H1 (cell line): ENCODE measurements at regions not wholly inside any gene's neighbourhood (a gene's known extent, or its start where the extent isn't known, plus 50 kb on each side); places are given as distances from the start of the nearest gene placed in this dataset.

Experiments used
- CTCF ChIA-PET: fragments of 300-600 bp; sonication (Branson Sonifier 250); formaldehyde crosslinking; loops from one replicate; lab custom pipeline; 2021; ENCODE audit not compliant: partially characterized antibody; lab: Charles Lee
- POLR2A ChIA-PET: fragments of 300-600 bp; sonication (Branson Sonifier 250); formaldehyde crosslinking; loops from one replicate; lab custom pipeline; 2021; ENCODE audit warnings: inconsistent platforms; ENCODE audit not compliant: partially characterized antibody; lab: Charles Lee
- DNase-seq, 2 experiments: peaks; one replicate each; pipeline versions ENCODE4 v3.0.0 to v3.0.0-alpha.2; 2010 to 2022; ENCODE audit warnings: low spot score in 2 of 2, low read depth in 1 of 2, mixed read lengths in 1 of 2
- FAIRE-seq: peaks from 2 replicates; lab custom pipeline; 2011; peaks lifted over from hg19 to GRCh38; lab: Jason Lieb, UNC
- H2AFZ ChIP-seq: 2 replicates; pipeline ENCODE4 v1.8.1; 2012; ENCODE audit warnings: low read length, inconsistent platforms
- H2AK5ac ChIP-seq: 2 replicates; pipeline ENCODE4 v1.6.1; 2013; ENCODE audit warnings: low read depth, low read length
- H2BK120ac ChIP-seq: replicated peaks from 2 replicates; pipeline ENCODE3; 2013; ENCODE audit warnings: low read depth, low read length, inconsistent platforms
- H2BK12ac ChIP-seq: 2 replicates; pipeline ENCODE4 v1.6.1; 2013; ENCODE audit warnings: low read depth, low read length
- H2BK15ac ChIP-seq: 2 replicates; pipeline ENCODE4 v1.6.1; 2013; ENCODE audit warnings: low read length
- H2BK20ac ChIP-seq: 2 replicates; pipeline ENCODE4 v1.6.1; 2013; ENCODE audit warnings: low read length
- H2BK5ac ChIP-seq: 2 replicates; pipeline ENCODE4 v1.6.1; 2013; ENCODE audit warnings: low read depth, low read length
- H3K14ac ChIP-seq: 2 replicates; pipeline ENCODE4 v1.6.1; 2013; ENCODE audit warnings: inconsistent platforms; ENCODE audit not compliant: insufficient read length
- H3K18ac ChIP-seq: 2 replicates; pipeline ENCODE4 v1.6.1; 2013; ENCODE audit warnings: low read length; ENCODE audit errors: extremely low read depth
- H3K23ac ChIP-seq: 2 replicates; pipeline ENCODE4 v1.6.1; 2013; ENCODE audit warnings: inconsistent platforms; ENCODE audit not compliant: insufficient read length
- H3K23me2 ChIP-seq: 2 replicates; pipeline ENCODE4 v1.6.1; 2013; ENCODE audit warnings: low read depth, low read length
- H3K27ac ChIP-seq: 2 replicates; pipeline ENCODE4 v1.6.1; 2011; ENCODE audit warnings: low read depth, low read length, inconsistent platforms
- H3K27me3 ChIP-seq, 4 experiments: replicated peaks in 1 of 4; 1 replicate in 1 of 4; 2 replicates in 3 of 4; pipeline versions ENCODE4 v1.6.1 to v1.8.1; 2011 to 2013; ENCODE audit warnings: low read length in 3 of 4, mild to moderate bottlenecking in 3 of 4, inconsistent platforms in 2 of 4, mixed read lengths in 2 of 4, moderate library complexity in 1 of 4; ENCODE audit not compliant: control insufficient read depth in 3 of 4, insufficient read depth in 3 of 4; ENCODE audit errors: extremely low read depth in 1 of 4
- H3K36me3 ChIP-seq, 4 experiments: 2 replicates each; pipeline versions ENCODE4 v1.6.1 to v1.8.1; 2011 to 2013; ENCODE audit warnings: mild to moderate bottlenecking in 4 of 4, low read length in 3 of 4, moderate library complexity in 2 of 4, control low read depth in 1 of 4, inconsistent platforms in 1 of 4; ENCODE audit not compliant: insufficient read depth in 4 of 4, control insufficient read depth in 2 of 4
- H3K4ac ChIP-seq: replicated peaks from 2 replicates; pipeline ENCODE3; 2013; ENCODE audit warnings: low read length, low read depth, mixed read lengths, inconsistent platforms; ENCODE audit not compliant: insufficient read length
- H3K4me1 ChIP-seq, 4 experiments: replicated peaks in 1 of 4; 1 replicate in 1 of 4; 2 replicates in 3 of 4; pipeline versions ENCODE4 v1.6.1 to v1.8.1; 2011 to 2013; ENCODE audit warnings: low read length in 3 of 4, inconsistent platforms in 2 of 4, mixed read lengths in 1 of 4; ENCODE audit not compliant: insufficient read depth in 4 of 4, control insufficient read depth in 3 of 4
- H3K4me2 ChIP-seq, 2 experiments: 2 replicates each; pipeline versions ENCODE4 v1.6.1 to v1.8.1; 2011 to 2013; ENCODE audit warnings: low read depth in 2 of 2, low read length in 2 of 2, control low read depth in 1 of 2, inconsistent platforms in 1 of 2, mild to moderate bottlenecking in 1 of 2; ENCODE audit not compliant: insufficient read depth in 1 of 2
- H3K4me3 ChIP-seq, 4 experiments: fragments of 200-600, 300-600 bp in 1 of 4; sonication (generic), shearing (Covaris generic), sonication (Bioruptor Twin) in 1 of 4; 2 replicates each; pipeline versions ENCODE4 v1.5.1 to v1.8.1; 2011 to 2016; ENCODE audit warnings: low read length in 4 of 4, low read depth in 3 of 4, control low read depth in 2 of 4, inconsistent platforms in 2 of 4, mild to moderate bottlenecking in 2 of 4, mixed read lengths in 1 of 4, moderate library complexity in 1 of 4; ENCODE audit not compliant: insufficient read depth in 2 of 4; ENCODE audit errors: extremely low read depth in 1 of 4
- H3K56ac ChIP-seq: replicated peaks from 2 replicates; pipeline ENCODE3; 2013; ENCODE audit warnings: low read depth, mild to moderate bottlenecking, mixed read lengths, low read length, inconsistent platforms; ENCODE audit not compliant: insufficient read length
- H3K79me1 ChIP-seq: 2 replicates; pipeline ENCODE4 v1.6.1; 2013; ENCODE audit warnings: low read depth, low read length, control low read depth
- H3K79me2 ChIP-seq, 2 experiments: 2 replicates each; pipeline versions ENCODE4 v1.6.1 to v1.8.1; 2012 to 2013; ENCODE audit warnings: low read length in 2 of 2, mild to moderate bottlenecking in 2 of 2, inconsistent platforms in 1 of 2; ENCODE audit not compliant: insufficient read depth in 2 of 2, control insufficient read depth in 1 of 2
- H3K9ac ChIP-seq, 4 experiments: replicated peaks in 1 of 4; 1 replicate in 1 of 4; 2 replicates in 3 of 4; pipeline versions ENCODE4 v1.6.1 to v1.8.1; 2011 to 2013; ENCODE audit warnings: low read depth in 3 of 4, low read length in 3 of 4, control low read depth in 2 of 4, mild to moderate bottlenecking in 2 of 4, moderate library complexity in 2 of 4, inconsistent platforms in 1 of 4; ENCODE audit errors: extremely low read depth in 1 of 4
- H3K9me3 ChIP-seq, 2 experiments: 2 replicates each; pipeline versions ENCODE4 v1.6.1 to v1.8.1; 2012 to 2013; ENCODE audit warnings: mild to moderate bottlenecking in 2 of 2, moderate library complexity in 2 of 2, control low read depth in 1 of 2, inconsistent platforms in 1 of 2, low read depth in 1 of 2, low read length in 1 of 2, mixed read lengths in 1 of 2; ENCODE audit not compliant: insufficient read depth in 2 of 2
- H4K20me1 ChIP-seq, 2 experiments: replicated peaks in 1 of 2; 2 replicates each; pipeline versions ENCODE3 to v1.8.1; 2011 to 2013; ENCODE audit warnings: inconsistent platforms in 2 of 2, low read length in 2 of 2, mild to moderate bottlenecking in 1 of 2; ENCODE audit not compliant: insufficient read depth in 2 of 2, control insufficient read depth in 1 of 2
- H4K5ac ChIP-seq: 2 replicates; pipeline ENCODE4 v1.6.1; 2013; ENCODE audit warnings: low read length, low read depth, mixed read lengths, inconsistent platforms; ENCODE audit not compliant: insufficient read length
- H4K8ac ChIP-seq: 2 replicates; pipeline ENCODE4 v1.8.0; 2013; ENCODE audit warnings: mild to moderate bottlenecking, moderate library complexity, low read length, inconsistent platforms; ENCODE audit not compliant: insufficient read depth; ENCODE audit errors: extremely low read depth
- H4K91ac ChIP-seq: replicated peaks from 2 replicates; pipeline ENCODE3; 2013; ENCODE audit warnings: low read length, mixed read lengths, inconsistent platforms; ENCODE audit not compliant: insufficient read length
- ATF3 ChIP-seq: IDR thresholded peaks from 2 replicates; pipeline ENCODE4 v1.6.1; 2011; ENCODE audit warnings: low read depth, mild to moderate bottlenecking, low read length; ENCODE audit not compliant: insufficient read depth
- GABPA ChIP-seq: IDR thresholded peaks from 2 replicates; pipeline ENCODE4 v1.6.1; 2011; ENCODE audit warnings: mild to moderate bottlenecking, low read length, moderate library complexity, borderline replicate concordance; ENCODE audit not compliant: insufficient read depth
- WGBS, 2 experiments: shearing (Covaris generic) in 1 of 2; methylation state at CpG; one replicate each; pipeline versions ENCODE4 v1.1.6 to v1.1.7; 2013 to 2015; ENCODE audit warnings: low lambda C conversion rate in 2 of 2, mixed read lengths in 2 of 2, inconsistent platforms in 1 of 2, low coverage in 1 of 2, missing lambda C conversion rate in 1 of 2; ENCODE audit not compliant: insufficient replicate concordance in 2 of 2, insufficient coverage in 1 of 2, insufficient read length in 1 of 2; ENCODE audit errors: extremely low coverage in 1 of 2, missing lambda C conversion rate in 1 of 2; 5-methylcytosine and 5-hydroxymethylcytosine counted together

GRCh38 chr11:38143852-38144251 is 1545.8 kb upstream of the RAG2 start:
- Histone ChIP-seq H2BK15ac (no peak overlapping the region), H2AK5ac (no peak overlapping the region), H3K23me2 (no peaks in the 10 kb centered on the region), H4K20me1 (no peaks in the 10 kb centered on the region), H3K4ac (no peak overlapping the region), H3K56ac (no peak overlapping the region), H3K79me2 (no peaks in the 10 kb centered on the region), H2BK5ac (no peak overlapping the region), H3K36me3 (no peaks in the 10 kb centered on the region), H3K9ac (no peak overlapping the region), H3K9me3 (0 out of 4 replicates have a peak, but pooled peaks cover 0 to 3% of the 10 kb centered on the region in 2 experiments), H3K4me2 (no peak overlapping the region), H3K27ac (no peak overlapping the region), H3K18ac (no peak overlapping the region), H3K4me1 (no peaks in the 10 kb centered on the region), H3K23ac (no peak overlapping the region), H3K4me3 (no peak overlapping the region), H2AFZ (no peak overlapping the region), H4K5ac (no peak overlapping the region), H3K27me3 (no peaks in the 10 kb centered on the region), H3K14ac (no peak overlapping the region), H2BK120ac (no peak overlapping the region), H2BK20ac (no peak overlapping the region), H4K8ac (no peak overlapping the region), H4K91ac (no peak overlapping the region), H2BK12ac (no peak overlapping the region), H3K79me1 (no peaks in the 10 kb centered on the region)
- DNase-seq: no peak
- 95% methylated on average over 3 of the region's 3 CpGs; no CpG with 5 or more reads in 1 of the 2 experiments for WGBS, 2 experiments
- POLR2A ChIA-PET: no interaction called here
- CTCF ChIA-PET: no interaction called here
- no peak for FAIRE-seq
- TF ChIP-seq GABPA: no peak
- TF ChIP-seq ATF3: no peak
